Kidney (tissue), 13 donors: ENCODE measurements at regions not wholly inside any gene's neighbourhood (a gene's known extent, or its start where the extent isn't known, plus 50 kb on each side); places are given as distances from the start of the nearest gene placed in this dataset.

Experiments used
- DNase-seq, 5 donors: peaks; one replicate each; pipeline ENCODE4 v3.0.0-alpha.2; 2013 to 2020
- FAIRE-seq: peaks from 2 replicates; lab custom pipeline; 2012; peaks lifted over from hg19 to GRCh38; lab: Jason Lieb, UNC
- H3K27ac ChIP-seq, 2 donors: one replicate each; pipeline ENCODE4 v1.7.0; 2013; ENCODE audit warnings: low read depth in 2 of 2, low read length in 2 of 2, inconsistent platforms in 1 of 2
- H3K27me3 ChIP-seq: one replicate; pipeline ENCODE4 v1.7.1; 2013; ENCODE audit warnings: low read length, inconsistent platforms; ENCODE audit not compliant: control insufficient read depth, insufficient read depth
- H3K36me3 ChIP-seq, 3 donors: one replicate each; pipeline versions ENCODE4 v1.7.0 to v1.7.1; 2013; ENCODE audit warnings: low read length in 3 of 3, control low read depth in 1 of 3, inconsistent platforms in 1 of 3; ENCODE audit not compliant: insufficient read depth in 3 of 3, control insufficient read depth in 2 of 3
- H3K4me1 ChIP-seq, 3 donors: one replicate each; pipeline versions ENCODE4 v1.7.0 to v1.7.1; 2013; ENCODE audit warnings: low read length in 3 of 3, inconsistent platforms in 1 of 3, low read depth in 1 of 3; ENCODE audit not compliant: control insufficient read depth in 2 of 3, insufficient read depth in 2 of 3
- H3K4me3 ChIP-seq, 3 donors: one replicate each; pipeline versions ENCODE4 v1.7.0 to v1.8.1; 2013; ENCODE audit warnings: low read length in 3 of 3, control low read depth in 1 of 3, inconsistent platforms in 1 of 3
- H3K9ac ChIP-seq, 3 donors: one replicate each; pipeline versions ENCODE4 v1.7.0 to v1.7.1; 2013; ENCODE audit warnings: low read length in 3 of 3, control low read depth in 1 of 3, inconsistent platforms in 1 of 3
- H3K9me3 ChIP-seq, 3 donors: one replicate each; pipeline versions ENCODE4 v1.7.0 to v1.7.1; 2013; ENCODE audit warnings: low read length in 3 of 3, control low read depth in 1 of 3, inconsistent platforms in 1 of 3; ENCODE audit not compliant: control insufficient read depth in 2 of 3, insufficient read depth in 1 of 3
- intact Hi-C: fragments of 100-400 bp; cut with DNase I; formaldehyde crosslinking; loops from one replicate; pipeline ENCODE4 v1.11.1; 2022
- TF ChIP-seq, protein P1 (sequence below): IDR thresholded peaks from 3 replicates; pipeline ENCODE4 v1.5.1; 2012; ENCODE audit warnings: mild to moderate bottlenecking, moderate library complexity, borderline replicate concordance; ENCODE audit not compliant: insufficient read depth; ENCODE audit errors: extremely low read depth
- donor health status: control.
- donor health status: control.
- donor health status: control.
- donor health status: control.
- donor health status: control.
- donor health status: DM: yes; HTN: yes; CAD: no.
- donor health status: Normal renal cell carcinoma (clear cell type).

- FAIRE-seq (no peak), DNase-seq (no peak)
- Histone ChIP-seq H3K27ac (no peak overlapping the region), H3K36me3 (no peaks in the 10 kb centered on the region), H3K4me3 (no peak overlapping the region), H3K9me3 (no peaks in the 10 kb centered on the region), H3K4me1 (no peaks in the 10 kb centered on the region), H3K27me3 (no peaks in the 10 kb centered on the region), H3K9ac (no peak overlapping the region)
- intact Hi-C loops, result no loop called here
- TF ChIP-seq, protein P1, sequence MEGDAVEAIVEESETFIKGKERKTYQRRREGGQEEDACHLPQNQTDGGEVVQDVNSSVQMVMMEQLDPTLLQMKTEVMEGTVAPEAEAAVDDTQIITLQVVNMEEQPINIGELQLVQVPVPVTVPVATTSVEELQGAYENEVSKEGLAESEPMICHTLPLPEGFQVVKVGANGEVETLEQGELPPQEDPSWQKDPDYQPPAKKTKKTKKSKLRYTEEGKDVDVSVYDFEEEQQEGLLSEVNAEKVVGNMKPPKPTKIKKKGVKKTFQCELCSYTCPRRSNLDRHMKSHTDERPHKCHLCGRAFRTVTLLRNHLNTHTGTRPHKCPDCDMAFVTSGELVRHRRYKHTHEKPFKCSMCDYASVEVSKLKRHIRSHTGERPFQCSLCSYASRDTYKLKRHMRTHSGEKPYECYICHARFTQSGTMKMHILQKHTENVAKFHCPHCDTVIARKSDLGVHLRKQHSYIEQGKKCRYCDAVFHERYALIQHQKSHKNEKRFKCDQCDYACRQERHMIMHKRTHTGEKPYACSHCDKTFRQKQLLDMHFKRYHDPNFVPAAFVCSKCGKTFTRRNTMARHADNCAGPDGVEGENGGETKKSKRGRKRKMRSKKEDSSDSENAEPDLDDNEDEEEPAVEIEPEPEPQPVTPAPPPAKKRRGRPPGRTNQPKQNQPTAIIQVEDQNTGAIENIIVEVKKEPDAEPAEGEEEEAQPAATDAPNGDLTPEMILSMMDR, result no peak
These were observed 121.4 kb upstream of the MKI67 start for GRCh38 chr10:128247576-128247975.

DNA sequence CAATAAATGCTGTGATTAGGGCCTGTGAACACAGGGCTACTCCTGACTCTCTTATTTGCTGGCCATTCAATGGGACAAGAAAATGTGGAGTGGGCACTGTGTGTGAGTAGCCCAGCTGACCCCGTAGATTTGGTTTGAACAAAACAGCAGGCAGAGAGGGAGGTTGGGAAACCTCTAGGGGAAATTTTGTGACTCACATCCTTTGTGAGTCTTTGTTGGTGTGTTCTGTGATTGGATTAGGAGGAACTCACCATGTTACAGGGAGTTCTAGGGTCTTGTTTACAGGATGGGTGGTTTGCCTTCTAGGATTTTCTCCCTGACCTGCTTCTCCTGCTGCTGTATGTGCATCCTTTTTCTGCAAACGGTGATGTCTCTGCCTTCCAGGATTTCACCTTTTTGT, 128.3 kb upstream of the MKI67 start:
- no peak overlapping the region for H3K9ac ChIP-seq
- no peak overlapping the region for H3K4me3 ChIP-seq
- H3K27ac ChIP-seq, result no peak overlapping the region
- TF ChIP-seq, protein P1, result no peak
- intact Hi-C loops, result no loop called here
- FAIRE-seq (no peak), DNase-seq (no peak)
- H3K9me3 ChIP-seq, result no peaks in the 10 kb centered on the region
- no peaks in the 10 kb centered on the region for H3K27me3 ChIP-seq
- H3K4me1 ChIP-seq, result no peaks in the 10 kb centered on the region
- no peaks in the 10 kb centered on the region for H3K36me3 ChIP-seq

- no peak for DNase-seq
- no peak for FAIRE-seq
These were observed 131.2 kb upstream of the MKI67 start for GRCh38 chr10:128257428-128257827.

More at GRCh38 chr10:128257428-128257827, 131.2 kb upstream of the MKI67 start:
- Histone ChIP-seq H3K4me1 (no peaks in the 10 kb centered on the region), H3K36me3 (no peaks in the 10 kb centered on the region), H3K4me3 (no peak overlapping the region), H3K27ac (no peak overlapping the region), H3K9me3 (no peaks in the 10 kb centered on the region), H3K9ac (no peak overlapping the region), H3K27me3 (no peaks in the 10 kb centered on the region)
- intact Hi-C loops, result no loop called here
- TF ChIP-seq, protein P1, result no peak
